GM12865 (cell line): ENCODE measurements at regions not wholly inside any gene's neighbourhood (a gene's known extent, or its start where the extent isn't known, plus 50 kb on each side); places are given as distances from the start of the nearest gene placed in this dataset.
"Not testable (repeated sequence)": the region's sequence is repeated elsewhere in the genome, so short reads cannot be mapped to it uniquely, and the experiment has no call there.

ENCODE experiments used
- DNase-seq: peaks from one replicate; pipeline ENCODE4 v3.0.0; 2010; ENCODE audit warnings: low read depth
- H3K4me3 ChIP-seq: 2 replicates; pipeline ENCODE4 v1.5.1; 2011; ENCODE audit warnings: mild to moderate bottlenecking, low read depth, low read length, control low read depth
- TF ChIP-seq, protein P1 (sequence below): IDR thresholded peaks from 2 replicates; pipeline ENCODE4 v1.5.1; 2011; ENCODE audit warnings: low read length, control low read depth, low read depth, inconsistent platforms; ENCODE audit not compliant: insufficient read depth; ENCODE audit errors: missing control alignments

DNA sequence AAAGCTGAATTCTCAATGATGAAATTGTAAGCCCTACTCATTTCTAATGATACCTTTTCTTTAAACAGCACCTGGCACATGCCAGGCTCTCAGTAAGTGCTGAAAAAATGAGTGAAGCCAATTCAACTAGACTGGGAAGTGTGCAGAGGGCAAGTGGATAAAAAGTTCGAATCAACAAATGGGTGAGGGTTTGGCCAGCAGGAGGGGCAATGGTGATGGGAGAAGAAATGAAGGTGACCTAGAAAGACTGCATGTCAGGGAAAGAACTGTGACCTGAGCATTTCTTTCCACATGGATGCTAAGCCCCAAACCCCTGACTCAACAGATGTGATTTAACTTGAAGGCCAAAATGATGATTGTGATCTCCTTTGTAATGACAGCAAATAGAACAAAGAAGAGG, 54.6 kb downstream of the DKK1 start:
- DNase-seq: peak; percentile 9
- TF ChIP-seq, protein P1, sequence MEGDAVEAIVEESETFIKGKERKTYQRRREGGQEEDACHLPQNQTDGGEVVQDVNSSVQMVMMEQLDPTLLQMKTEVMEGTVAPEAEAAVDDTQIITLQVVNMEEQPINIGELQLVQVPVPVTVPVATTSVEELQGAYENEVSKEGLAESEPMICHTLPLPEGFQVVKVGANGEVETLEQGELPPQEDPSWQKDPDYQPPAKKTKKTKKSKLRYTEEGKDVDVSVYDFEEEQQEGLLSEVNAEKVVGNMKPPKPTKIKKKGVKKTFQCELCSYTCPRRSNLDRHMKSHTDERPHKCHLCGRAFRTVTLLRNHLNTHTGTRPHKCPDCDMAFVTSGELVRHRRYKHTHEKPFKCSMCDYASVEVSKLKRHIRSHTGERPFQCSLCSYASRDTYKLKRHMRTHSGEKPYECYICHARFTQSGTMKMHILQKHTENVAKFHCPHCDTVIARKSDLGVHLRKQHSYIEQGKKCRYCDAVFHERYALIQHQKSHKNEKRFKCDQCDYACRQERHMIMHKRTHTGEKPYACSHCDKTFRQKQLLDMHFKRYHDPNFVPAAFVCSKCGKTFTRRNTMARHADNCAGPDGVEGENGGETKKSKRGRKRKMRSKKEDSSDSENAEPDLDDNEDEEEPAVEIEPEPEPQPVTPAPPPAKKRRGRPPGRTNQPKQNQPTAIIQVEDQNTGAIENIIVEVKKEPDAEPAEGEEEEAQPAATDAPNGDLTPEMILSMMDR: no peak
- no peak overlapping the region for H3K4me3 ChIP-seq

DNA sequence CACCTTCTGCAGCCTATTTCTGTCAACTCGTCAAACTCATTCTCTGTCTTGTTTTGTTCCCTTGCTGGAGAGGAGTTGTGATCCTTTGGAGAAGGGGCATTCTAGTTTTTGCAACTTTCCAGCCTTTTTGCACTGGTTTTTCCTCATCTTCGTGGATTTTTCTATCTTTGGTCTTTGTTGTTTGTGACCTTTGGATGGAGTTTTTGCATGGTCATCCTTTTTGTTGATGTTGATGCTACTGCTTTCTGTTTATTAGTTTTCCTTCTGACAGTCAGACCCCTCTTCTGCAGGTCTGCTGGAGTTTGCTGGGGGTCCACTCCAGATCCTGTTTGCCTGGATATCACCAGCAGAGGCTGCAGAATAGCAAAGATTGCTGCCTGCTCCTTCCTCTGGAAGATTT, 60.1 kb downstream of the DKK1 start:
- H3K4me3 ChIP-seq, DNase-seq: not testable (repeated sequence)

DNA sequence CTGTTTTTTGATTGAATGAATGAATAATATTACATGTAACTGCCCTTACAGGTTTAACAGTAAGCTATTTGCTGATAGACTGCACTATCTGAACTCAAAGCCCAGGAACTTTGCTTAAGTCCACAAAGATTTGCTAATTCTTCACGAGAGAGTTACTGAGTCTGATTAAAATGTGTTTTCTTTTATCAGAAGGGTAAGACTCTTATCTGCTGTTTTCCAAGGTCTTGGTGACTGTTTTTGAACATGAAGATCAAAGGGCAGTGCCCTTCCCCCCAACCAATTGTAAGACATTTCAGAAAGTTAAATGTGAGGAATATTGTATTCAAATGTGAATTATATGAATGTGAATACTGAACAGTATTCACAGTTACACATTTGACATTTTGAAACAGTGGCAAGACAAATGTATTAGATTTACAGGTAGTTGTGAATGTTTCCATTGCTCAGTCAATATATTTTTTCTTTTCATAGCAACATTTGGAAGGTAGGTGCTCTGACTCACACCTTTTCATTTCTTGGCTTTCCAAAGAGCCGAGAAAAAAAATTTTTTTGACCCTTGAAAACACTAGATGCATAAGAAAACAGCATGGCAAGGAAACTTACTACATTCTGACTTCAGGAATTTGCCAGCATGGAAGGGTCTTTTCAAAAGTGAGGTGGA, 62.7 kb downstream of the DKK1 start:
- no peak overlapping the region for H3K4me3 ChIP-seq
- DNase-seq: no peak
- TF ChIP-seq, protein P1: no peak

DNA sequence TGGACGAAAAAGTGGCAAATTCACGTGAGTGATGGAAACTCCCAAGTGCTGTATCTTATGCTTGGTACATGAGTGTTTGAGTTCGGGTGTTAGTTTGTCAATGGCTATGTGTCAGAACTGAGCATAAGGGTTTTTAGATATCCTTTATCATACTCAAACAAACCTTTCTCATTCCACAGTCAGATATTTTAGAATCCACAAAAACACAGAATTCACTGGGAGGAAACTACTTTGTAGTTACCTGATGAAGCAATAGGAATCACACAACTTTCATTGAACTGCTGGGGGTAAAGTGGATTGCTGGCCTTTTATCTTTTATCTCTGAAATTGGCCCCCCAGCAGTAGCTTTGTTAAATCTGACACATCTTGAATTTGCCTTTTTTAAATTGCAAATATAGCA, 64.0 kb downstream of the DKK1 start:
- no peak overlapping the region for H3K4me3 ChIP-seq
- no peak for DNase-seq
- TF ChIP-seq, protein P1: no peak

DNA sequence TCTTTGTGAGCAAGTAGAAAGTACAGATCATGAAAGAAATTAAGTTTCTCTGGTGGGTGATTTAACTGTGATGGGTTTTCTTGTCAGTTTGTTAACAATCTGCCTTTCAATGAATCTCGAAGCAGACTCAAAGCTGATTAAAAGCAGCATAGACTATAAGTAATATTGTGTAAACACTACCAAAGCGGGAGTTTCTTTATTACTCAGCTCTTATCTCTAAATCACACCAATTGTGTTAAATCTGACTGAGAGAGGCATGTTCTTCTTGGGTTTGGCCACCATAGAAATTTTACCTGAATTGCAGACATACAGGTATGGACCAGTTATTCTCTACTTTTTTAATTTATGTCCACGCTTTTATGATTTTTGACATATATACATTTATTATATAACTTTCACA, 65.2 kb downstream of the DKK1 start:
- TF ChIP-seq, protein P1: no peak
- no peak for DNase-seq
- H3K4me3 ChIP-seq: no peak overlapping the region

DNA sequence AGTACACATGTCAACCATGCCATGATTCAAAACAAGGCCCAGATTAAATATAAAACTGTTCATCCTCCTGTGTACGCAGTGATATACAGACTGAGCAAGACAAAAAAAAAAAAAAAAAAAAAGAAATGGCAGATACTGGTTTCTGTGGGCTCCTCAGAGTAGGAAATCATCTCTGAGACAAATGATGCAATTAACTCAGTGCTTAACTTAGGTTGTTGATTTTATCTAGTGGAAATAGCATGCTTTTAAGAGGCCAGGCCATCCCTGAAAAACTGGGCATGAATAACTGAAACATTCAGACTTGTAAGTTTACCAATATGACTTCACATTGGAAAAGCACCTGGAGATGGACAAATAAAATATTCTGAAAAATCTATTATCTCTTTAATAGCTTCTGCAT, 69.0 kb downstream of the DKK1 start:
- DNase-seq: no peak
- TF ChIP-seq, protein P1: no peak
- no peak overlapping the region for H3K4me3 ChIP-seq

DNA sequence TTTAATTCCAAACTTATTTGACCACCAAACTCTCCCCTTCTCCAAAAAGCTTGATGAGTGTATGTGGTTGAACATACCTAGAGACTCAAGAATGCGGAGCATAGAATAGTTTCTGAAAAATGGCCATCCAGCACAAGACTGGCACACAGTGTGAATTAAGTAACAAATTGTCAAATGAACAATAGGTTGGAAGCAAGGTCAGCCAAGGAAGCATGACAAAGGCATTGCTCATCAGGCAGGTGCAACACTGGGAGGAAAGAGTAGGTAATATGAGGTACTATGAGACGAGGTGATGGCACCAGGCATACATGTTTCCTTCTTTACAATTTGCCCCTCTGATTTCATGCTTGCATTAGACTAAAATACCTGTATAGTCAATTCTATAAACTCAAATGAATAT, 73.7 kb downstream of the DKK1 start:
- no peak for DNase-seq

More for the DNA sequence above, 73.7 kb downstream of the DKK1 start:
- TF ChIP-seq, protein P1: no peak
- no peak overlapping the region for H3K4me3 ChIP-seq
